Germinal center (tissue), 1 donor: ENCODE measurements at regions not wholly inside any gene's neighbourhood (a gene's known extent, or its start where the extent isn't known, plus 50 kb on each side); places are given as distances from the start of the nearest gene placed in this dataset.

Experiments used
- DNase-seq: peaks from one replicate; pipeline ENCODE4 v3.0.0; 2012; ENCODE audit warnings: mixed read lengths, low spot score

DNA sequence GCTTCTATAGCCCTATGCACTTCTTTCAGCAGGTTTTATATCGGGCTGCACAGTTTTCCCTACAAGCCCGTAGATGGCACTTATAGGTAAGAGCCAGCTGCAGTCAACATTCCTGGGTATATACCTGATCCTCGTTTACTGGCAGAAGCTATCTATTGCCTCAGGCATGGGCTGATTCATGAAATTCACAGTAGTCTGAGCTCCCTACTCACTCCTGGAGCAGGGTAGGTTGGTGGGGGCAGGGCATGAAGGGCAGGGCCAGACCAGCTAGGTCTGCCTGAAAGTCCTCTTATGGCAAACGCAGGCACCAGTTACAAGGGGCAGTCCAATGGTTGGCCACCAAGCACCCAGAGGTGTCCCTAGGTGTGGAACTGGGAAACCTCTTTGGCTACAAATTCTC lies 345.8 kb downstream of the RPS29 start:
- no peak for DNase-seq

DNA sequence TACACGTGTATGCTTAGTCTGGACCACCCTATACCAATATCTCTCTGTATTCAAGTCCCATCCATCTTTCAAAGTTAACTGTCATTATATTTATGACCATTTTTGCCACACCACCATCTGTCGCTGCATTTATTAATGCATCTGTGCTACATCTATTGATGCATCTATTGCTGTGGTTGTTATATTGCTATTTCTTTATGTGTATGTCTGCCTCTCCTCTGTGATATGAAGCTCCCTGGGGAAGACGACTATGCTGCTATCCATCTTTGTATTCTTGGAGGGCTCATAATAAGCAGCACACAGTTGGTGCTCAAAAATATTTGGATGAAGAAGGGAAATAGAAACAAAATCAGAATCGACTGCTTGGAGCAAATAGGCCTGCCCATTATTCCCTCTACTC lies 357.6 kb downstream of the RPS29 start:
- DNase-seq, result no peak

DNA sequence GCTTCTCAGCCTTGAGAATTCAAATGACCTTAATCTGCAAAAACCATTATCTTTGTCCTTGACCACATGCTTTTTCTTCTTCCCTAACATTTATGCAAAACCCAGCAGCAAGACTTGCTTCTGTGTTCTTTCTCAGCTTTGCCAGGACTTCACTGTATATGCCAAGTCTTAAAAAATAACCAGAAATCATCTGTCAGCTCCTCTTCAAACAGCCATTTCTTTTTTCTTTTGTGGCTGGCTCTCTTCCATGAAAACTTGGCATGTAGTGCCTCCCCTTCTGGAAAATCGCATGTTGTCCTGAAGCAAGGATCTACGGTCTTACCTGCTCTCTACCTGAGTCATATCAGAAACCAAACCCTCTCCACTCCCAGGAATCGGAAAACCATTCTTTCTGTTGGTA lies 364.9 kb downstream of the RPS29 start:
- no peak for DNase-seq

DNA sequence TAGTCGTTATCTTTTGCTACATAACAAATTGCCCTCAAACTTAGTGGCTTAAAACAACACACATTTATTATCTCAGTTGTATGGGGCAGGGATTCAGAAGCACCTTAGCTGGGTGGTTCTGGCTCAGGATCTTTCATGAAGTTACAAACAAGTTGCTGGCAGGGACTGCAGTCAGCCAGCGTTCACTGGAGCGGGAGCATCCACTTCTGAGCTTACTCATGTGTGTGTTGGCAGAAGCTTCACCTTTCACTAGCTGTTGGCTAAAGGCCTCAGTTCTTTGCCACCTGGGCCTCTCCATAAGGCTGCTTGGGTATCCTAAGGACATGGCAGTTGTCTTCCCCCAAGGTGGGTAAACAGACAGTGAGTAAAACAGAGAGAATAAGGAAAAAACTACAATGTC lies 365.7 kb downstream of the RPS29 start:
- DNase-seq, result no peak

DNA sequence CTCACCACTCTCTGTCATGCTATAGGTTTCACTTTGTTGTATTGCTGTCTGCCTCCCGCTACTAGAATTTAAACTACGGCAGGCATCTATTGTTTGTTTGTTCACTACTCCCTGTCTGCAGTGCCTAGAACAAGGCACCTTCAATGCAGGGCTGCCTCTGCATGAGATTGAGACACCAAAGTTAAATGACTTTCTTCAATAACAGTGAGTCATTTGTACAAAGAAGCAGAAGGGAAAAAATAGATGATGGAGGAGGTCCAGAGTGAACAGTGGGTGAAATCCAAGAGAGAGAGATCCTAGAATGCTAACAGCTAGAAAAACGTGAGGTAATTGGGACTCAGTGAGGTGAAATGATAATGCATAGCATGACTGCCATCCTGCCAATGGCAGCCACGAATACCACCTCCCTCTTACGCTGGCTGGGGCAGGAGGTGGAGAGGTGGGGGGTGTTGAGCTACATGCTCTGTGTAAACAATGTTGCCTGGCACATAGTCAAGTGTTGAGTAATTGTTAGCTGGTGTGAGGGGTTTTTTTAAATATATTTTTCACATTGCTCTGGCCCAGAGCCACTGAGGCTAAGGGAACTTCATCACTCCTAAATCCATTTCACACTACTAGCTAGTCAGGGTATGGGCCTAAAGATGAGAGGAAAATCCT lies 367.6 kb downstream of the RPS29 start:
- DNase-seq, result no peak

DNA sequence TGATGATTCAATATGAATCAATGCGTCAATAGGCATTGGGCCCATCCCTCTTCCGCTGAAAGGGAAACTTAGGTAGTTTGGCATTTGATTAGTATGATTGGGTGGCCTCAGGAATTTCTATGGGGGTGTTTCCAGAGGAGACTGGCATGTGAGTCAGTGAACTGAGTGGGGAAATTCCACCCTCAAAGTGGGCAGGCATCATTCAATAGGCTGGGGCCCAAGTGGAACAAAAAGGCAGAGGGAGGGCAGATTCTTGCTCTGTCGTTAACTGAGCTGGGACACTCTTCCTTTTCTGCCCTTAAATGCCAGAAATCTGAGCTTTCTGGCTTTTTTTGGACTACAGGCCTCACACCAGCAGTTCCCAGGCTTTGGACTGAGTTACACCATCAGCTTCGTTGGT lies 373.5 kb downstream of the RPS29 start:
- no peak for DNase-seq

DNA sequence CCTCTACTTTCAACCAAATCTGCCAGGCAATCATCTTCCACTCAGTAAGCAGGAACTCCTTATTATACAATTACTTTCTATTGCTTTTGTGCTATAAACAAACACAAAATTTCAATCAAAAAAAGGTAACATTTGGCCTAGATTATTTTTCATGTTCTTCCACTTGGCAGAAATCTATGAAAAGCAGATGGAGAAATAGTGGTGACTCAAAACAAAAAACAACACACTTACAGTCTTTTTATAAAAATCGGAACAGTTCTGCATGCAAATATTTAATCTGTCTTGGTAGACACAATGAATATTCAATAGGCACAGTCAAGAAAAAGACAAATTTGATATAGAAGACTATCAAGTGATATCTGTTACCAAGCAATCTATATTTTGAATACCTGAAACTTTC lies 376.8 kb downstream of the RPS29 start:
- DNase-seq, result no peak

DNA sequence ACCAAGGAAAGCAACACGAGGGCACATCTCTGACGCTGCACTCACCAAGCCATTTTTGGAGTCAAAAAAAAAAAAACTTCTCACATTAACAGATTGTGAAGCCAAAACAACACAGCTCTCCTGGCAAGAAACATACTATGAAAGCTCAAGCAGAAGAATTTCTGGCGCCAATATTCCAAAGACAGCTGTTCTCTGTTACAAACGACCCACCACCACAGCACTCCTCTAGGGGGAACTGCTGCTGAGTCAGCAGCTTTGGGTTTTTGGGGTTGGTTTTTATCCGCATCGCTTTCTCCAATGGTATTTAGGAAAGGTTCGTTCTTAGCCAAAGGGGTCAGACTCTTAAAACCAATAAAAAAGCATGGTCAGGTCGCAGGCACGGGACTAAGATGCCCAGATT lies 379.4 kb downstream of the RPS29 start:
- DNase-seq, result no peak

DNA sequence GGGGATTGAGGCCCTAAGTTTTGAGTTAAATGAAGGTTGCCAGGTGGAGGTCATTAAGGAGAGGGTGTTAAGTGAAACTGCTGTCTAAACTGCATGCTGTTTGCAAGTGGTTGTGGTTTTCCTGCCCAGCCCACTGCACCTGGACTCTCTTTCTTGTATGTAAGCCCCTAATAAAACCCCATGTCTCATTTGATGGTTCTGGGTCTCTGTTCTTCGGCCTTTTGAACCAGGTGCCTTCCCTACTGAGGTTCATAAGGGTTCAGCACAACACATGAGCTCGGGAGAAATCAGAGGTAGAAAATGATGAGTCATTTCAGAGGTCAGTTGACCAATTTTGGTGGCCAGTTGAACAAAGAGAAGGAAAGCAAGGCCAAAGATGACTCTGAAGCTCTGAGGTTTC lies 382.5 kb downstream of the RPS29 start:
- no peak for DNase-seq

DNA sequence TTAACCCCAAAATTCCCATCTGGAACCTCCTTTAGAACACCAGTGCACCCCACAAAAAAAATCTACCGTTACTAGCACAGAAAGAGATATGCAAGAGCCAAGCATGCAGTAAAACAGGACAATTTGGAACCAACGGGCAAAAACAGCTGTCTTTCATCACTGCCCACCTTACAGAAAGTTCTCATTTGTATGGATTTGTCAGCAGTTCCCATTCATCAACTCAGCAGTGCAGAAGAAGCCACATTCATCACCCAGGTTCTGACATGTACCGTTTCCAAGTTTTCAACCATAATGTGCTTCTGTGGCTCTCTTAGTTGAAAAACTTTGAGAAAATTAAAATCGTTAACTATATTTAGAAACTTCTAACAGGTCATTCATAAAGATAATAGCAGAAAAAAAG lies 387.0 kb downstream of the RPS29 start:
- DNase-seq, result no peak

DNA sequence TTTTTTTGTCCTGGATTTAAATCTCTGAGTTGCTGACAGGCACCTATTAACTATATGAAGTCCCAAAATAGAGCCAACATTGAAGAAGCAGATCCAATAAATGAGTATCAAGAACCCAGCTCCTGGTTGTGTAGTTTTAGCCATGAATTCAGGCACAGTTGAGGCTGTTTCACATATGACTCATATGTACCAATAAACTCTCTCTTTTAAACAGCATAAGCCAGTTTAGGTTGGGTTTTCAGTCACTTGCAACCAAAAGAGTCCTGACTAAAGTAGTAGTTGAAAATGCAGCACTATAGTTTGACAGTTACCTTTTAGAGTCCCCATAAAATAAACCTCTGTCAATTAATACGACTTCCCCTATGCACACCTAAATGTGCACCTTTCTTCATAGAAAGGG lies 389.9 kb downstream of the RPS29 start:
- DNase-seq, result no peak

DNA sequence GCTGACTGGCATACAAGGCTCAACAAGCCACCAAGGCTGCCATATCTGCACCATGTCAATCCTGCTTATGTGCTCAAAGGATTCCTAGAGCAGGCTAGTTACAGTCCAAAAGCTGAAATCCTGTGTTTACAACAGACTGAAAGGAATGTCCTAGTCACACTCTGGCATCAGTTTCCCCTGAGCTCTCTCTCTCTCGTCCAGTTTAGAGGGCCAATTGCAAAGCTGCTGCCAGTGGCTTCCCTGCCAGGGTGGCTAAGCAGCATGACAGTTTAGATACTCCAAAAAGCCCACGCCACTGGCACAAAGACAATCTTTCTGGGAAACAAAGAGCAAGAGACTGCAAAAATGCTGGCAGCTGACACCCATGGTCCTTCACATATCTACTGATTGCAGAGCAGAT lies 392.1 kb downstream of the RPS29 start:
- DNase-seq, result no peak

DNA sequence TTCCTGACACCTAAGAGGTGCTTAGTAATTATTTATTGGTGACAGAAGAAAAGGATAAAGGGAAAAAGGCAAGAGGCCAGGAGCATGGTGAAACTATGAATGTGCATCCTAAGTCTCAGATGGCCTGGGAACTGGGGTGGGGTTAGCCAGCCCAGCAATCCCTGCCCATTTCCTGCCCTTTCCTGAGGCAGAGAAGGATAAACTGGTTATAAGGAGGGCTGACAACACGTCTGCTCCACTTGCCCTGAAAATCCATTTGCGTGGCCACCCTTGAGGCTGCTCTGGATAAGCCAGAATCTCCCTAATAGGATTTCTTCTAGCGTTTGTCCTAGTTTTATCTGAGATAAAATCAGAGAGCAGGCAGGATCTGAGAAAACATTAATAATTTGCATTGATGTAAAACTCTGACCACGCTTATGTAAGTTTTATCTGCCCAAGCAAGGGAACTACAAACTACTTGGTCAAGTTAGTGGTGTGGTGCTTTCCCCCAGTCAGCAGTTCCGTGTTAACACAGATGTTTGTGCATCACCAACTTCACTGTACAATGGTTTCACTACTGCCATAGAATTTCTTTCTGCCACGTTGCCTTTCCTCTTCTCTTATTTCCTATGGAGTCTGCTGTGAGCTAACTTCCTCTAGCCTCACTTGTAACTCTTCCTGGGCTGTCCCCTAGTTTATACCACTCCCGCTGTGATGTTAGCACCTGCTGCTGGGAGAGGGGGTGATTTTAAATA lies 392.7 kb downstream of the RPS29 start:
- DNase-seq, result no peak

DNA sequence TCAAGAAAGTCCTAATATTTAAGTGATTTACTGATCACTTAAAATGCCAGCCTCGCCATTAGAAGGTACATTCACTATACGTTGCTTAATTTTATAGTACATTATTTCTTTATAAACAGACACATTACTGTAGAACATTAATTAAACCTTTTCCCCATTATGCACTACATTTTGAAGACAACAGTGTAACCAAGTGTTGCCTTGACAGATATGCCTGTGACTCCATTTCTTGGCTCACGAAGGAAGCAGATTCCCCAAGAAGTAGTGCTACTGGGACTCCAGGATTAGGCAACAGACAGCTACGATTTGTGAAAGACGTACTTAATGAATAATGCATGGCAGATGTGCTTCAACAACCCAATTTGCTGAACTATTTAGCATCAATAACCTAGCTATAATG lies 394.8 kb downstream of the RPS29 start:
- no peak for DNase-seq

DNA sequence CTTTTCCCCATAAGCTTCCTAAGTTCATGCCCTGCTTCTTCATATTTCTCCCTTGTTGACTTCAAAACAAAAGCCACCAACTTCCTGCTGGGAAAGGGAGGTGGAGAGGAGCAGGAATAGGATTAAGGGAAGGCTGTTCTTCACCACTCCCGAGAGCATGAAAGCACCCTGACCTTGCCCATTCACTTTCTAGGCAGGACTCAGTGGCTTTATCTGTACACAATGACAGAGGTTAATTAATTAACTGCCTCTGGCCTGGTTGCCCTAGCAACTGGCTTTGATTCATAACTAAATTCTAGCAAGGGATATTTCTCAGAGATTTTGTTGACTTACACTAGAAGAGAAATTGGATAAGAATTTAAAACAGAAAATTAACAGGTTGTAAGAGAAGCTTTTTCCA lies 396.8 kb downstream of the RPS29 start:
- no peak for DNase-seq

DNA sequence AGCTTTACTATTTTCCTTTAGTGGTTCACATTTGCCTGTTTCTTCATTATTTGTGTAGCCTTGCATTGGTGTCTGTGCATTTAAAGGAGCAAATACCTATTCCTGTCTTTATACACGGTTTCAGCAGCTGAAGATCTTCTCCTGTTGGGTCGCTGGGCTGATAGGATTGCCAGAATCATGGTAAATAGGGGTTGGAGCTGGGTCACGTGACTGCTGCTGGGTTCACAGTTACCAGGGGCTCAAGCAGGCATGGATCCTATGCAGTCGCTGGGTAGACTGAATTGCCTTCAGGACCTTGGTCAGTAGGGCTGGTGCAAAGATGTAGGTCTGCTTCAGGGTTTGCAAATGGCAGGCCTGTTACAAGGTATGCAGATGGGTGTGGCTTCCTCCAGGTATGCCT lies 398.4 kb downstream of the RPS29 start:
- DNase-seq, result no peak

DNA sequence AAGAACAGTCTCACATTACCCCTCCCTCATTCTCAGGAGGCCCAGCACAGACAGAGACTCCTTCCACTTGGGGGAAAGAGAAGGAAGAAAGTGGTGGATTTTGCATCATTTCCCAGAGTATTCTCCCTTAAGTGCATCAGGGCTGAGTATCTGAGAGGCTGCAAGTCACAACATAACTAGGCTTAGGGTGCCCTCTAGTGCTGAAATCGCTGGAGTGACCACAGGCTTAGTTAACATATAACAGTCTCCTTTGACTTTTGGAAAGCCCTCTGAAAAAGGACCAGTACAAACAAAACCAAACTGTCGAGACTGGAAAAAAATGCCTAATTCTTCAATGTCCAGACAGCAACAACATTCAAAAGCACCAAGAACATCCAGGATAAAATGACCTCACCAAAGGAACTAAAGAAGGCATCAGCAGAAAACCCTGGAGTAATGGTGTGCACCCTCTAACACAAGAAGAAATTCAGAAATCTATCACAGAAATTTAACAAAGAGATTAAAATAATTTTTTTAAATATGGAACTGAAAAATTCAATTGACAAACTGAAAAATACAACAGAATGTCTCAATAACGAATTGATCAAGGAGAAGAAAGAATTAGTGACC lies 412.3 kb downstream of the RPS29 start:
- peak; percentile 44 for DNase-seq

DNA sequence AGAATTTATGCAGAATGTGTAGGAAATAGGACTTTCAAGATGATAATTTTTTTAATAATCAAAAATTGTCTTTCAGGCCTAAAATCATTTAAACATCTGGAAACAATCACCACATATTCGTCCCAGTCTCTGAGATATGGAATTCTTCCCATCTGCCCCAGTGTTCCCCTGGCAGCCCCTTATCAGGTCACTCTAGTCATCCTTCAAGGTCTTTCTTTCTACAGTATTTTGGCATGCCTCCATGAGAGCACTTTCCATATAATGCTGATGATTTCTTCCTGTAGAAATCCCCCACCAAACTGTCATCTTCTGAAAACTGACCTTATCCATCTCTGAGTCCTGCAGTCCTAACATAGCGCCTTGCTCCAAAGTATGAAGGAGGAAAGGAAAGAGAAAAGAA lies 422.1 kb downstream of the RPS29 start:
- DNase-seq, result no peak

DNA sequence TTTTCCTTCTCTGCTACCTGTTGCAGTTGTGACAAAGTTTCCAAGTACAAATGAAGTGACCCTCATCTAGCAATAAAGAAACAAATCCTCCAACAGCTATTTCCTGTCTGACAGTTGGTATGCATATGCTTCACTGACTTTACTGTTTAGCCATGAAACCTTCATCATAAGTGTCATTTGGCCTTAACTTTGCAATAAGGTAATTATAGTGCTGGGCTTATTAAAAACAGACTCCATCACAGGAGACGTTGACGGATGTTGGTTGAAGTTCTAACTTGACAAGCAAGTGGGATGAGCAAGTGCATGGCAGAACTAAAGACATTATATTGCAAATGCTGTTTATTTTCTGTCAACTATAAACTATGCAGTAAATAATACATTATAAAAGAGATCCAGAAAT lies 425.2 kb downstream of the RPS29 start:
- DNase-seq, result no peak

DNA sequence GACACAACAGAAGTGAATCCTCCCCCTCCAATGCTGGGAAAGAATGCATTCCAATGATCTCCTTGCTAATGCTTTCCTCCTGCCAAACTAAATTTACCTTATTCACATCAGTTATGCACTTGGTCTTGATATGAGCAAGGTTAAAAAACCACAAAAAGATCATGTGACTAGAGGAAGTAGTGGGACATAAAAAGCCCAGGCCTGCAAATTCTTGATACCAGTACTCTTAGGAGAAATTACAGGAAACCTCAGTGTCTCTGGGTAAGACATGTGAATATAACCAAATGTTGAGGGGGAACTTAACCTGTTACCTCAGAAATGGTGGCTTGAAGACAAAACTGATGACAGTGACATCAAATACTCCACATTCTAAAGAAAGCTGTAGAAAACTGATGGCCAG lies 427.1 kb downstream of the RPS29 start:
- DNase-seq, result no peak

DNA sequence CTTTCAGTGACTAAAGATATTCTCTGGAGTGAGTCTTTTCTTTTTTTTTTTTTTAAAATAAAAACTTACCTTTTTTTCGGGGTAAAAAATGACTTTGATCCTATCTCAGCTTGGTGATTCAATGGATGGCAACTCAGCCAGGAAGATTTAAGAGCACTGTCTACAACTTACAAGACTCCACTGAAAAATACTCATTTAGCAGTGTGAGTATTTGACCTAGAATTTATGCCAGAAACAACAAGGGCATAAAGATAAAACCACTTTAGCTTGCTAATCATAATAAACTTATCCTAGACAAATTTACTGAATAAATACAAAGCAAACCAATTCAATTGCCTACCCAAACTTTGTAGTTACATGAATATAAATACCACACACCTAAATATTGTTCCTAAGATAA lies 446.6 kb downstream of the RPS29 start:
- DNase-seq, result no peak

DNA sequence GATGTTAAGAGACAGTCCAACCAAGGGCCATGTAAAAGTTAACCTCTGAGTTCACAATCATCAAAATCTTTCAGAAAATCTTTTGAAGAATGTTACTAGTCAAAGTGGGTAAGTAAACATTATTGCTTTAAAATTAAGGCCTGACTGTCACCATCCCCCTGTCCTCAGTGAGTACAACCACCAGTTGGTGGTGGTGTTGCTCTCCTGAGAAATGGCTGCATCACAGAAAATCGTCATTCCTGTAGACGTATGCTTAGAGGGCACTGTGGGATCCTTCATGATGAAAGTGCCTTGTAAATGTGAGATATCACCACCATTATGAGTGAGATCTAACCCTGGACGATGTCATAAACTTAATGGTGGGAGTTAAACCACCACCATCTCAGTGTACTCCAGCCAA lies 451.2 kb downstream of the RPS29 start:
- DNase-seq, result no peak

DNA sequence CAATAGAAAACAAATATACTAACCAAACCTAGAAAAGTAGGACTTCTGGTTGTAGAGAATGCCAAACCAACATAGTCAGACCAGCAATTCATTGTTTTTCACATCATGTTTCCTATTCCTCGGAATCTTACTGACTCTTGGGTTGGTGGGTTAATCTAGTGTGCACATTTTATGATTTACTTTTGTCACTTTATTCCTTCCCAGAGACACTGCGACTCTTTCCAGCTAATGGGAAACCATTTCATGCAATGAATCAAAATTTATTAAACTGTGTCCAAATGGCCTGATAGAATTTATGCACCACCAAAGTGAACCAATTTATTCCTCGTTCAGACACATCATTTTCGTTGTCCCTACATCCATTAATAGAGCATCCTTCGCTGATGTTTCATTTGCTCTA lies 464.9 kb downstream of the RPS29 start:
- DNase-seq, result no peak
